ENCODE measurements at regions not wholly inside any gene's neighbourhood (a gene's known extent, or its start where the extent isn't known, plus 50 kb on each side); places are given as distances from the start of the nearest gene placed in this dataset.

DNA sequence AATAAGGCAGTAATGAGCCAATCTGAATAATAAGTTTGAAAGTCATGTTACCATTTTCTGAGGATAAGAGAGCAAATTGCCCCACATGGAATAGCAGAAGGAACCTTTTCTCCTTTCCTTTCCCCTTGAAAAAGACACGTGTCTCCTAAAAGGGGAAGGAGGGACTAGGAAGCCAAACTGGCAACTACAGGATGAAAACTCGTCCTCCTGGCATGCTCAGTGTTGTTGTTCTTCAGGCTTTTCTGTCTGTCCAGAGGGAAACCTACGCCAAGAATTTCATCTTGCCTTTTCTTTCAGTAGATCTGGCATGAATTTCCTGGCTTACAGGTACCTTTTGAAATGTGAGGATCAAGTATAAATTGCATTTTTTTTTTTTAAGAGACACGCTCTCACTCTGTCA, 355.9 kb upstream of the TLE4 start:
- Histone ChIP-seq H3K27ac (ENCODE audit: low read length) (no peak overlapping the region), H3K4me1 (ENCODE audit: control insufficient read depth, insufficient read depth, low read length) (no peaks in the 10 kb centered on the region), H3K9me3 (ENCODE audit: control insufficient read depth in 2 of 2, low read length in 2 of 2) (no peaks in the 10 kb centered on the region), H3K4me3 (ENCODE audit: low read length in 2 of 2) (no peak overlapping the region), H3K9ac (ENCODE audit: low read length in 2 of 2) (no peak overlapping the region), H3K36me3 (ENCODE audit: control insufficient read depth in 2 of 2, insufficient read depth in 2 of 2, low read length in 2 of 2) (no peaks in the 10 kb centered on the region), H3K27me3 (ENCODE audit: control insufficient read depth in 1 of 2, insufficient read depth in 2 of 2, low read length in 2 of 2) (peaks cover 0 to 3% of the 10 kb centered on the region in 2 donors)

DNA sequence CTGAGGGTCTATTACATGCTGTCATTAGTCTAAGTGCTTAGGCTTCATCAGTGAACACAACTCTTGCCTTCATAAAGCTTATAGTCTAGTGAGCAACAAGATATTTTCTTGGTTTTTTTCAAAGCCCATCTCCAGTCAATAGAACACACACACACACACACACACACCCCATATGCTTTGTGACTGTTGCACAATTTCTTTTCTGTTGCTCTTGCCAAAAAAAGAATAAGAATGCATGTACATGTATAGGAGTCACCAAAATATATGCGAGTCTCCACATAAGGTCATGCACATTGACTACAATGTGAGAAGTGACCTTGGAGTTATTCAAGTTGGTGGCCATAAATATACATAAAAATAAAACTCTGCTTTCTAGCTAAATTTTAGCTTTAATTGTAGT, 351.5 kb upstream of the TLE4 start:
- no peak overlapping the region for H3K27ac ChIP-seq (ENCODE audit: low read length)
- H3K36me3 ChIP-seq (ENCODE audit: control insufficient read depth in 2 of 2, insufficient read depth in 2 of 2, low read length in 2 of 2): no peaks in the 10 kb centered on the region
- H3K9ac ChIP-seq (ENCODE audit: low read length in 2 of 2): no peak overlapping the region
- no peaks in the 10 kb centered on the region for H3K9me3 ChIP-seq (ENCODE audit: control insufficient read depth in 2 of 2, low read length in 2 of 2)
- H3K4me1 ChIP-seq (ENCODE audit: control insufficient read depth, insufficient read depth, low read length): no peaks in the 10 kb centered on the region
- H3K27me3 ChIP-seq (ENCODE audit: control insufficient read depth in 1 of 2, insufficient read depth in 2 of 2, low read length in 2 of 2): no peaks in the 10 kb centered on the region
- no peak overlapping the region for H3K4me3 ChIP-seq (ENCODE audit: low read length in 2 of 2)

DNA sequence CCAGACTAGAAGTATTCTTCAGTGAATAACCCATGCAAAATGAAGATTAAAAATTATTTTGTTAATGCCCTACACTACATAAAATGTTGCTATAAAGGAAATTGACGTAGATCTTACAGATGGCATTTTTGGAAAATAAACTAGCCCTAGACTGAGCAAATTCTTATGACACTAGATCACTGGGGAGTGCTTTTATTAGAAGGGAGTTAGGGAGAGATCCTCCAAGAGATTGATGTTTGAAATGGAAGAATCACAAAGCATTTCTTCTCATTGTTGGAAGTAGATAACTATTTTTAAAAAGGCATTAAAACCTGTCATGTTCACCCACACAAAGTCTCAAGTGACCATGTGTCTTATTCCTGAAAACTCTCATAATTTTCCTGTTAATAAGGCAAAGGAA, 351.1 kb upstream of the TLE4 start:
- peaks cover 0 to 2% of the 10 kb centered on the region in 2 donors for H3K9me3 ChIP-seq (ENCODE audit: control insufficient read depth in 2 of 2, low read length in 2 of 2)
- H3K4me3 ChIP-seq (ENCODE audit: low read length in 2 of 2): no peak overlapping the region
- no peaks in the 10 kb centered on the region for H3K36me3 ChIP-seq (ENCODE audit: control insufficient read depth in 2 of 2, insufficient read depth in 2 of 2, low read length in 2 of 2)
- H3K27me3 ChIP-seq (ENCODE audit: control insufficient read depth in 1 of 2, insufficient read depth in 2 of 2, low read length in 2 of 2): no peaks in the 10 kb centered on the region
- H3K4me1 ChIP-seq (ENCODE audit: control insufficient read depth, insufficient read depth, low read length): no peaks in the 10 kb centered on the region
- no peak overlapping the region for H3K9ac ChIP-seq (ENCODE audit: low read length in 2 of 2)
- H3K27ac ChIP-seq (ENCODE audit: low read length): no peak overlapping the region

DNA sequence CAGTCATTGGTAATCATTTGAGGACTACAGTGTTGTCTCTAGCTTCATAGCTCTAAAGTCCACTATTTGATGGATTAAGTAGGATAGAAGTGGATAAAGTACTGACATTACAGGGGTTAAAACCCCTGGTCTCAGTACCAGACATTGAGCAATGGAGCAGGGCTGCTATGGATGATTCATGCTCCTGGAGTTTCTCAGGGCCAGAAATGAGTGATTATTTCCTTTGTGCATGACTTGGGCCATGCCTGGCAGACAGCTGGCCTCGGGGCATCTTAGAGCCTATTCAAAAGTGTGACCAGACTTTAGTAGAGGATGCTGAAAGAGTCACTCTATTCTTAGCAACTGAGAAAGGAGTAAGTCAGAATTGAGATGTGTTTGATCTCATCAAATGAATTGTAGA, 350.7 kb upstream of the TLE4 start:
- H3K4me3 ChIP-seq (ENCODE audit: low read length in 2 of 2): no peak overlapping the region
- H3K4me1 ChIP-seq (ENCODE audit: control insufficient read depth, insufficient read depth, low read length): no peaks in the 10 kb centered on the region
- H3K36me3 ChIP-seq (ENCODE audit: control insufficient read depth in 2 of 2, insufficient read depth in 2 of 2, low read length in 2 of 2): no peaks in the 10 kb centered on the region
- H3K27me3 ChIP-seq (ENCODE audit: control insufficient read depth in 1 of 2, insufficient read depth in 2 of 2, low read length in 2 of 2): no peaks in the 10 kb centered on the region
- no peak overlapping the region for H3K9ac ChIP-seq (ENCODE audit: low read length in 2 of 2)
- H3K27ac ChIP-seq (ENCODE audit: low read length): no peak overlapping the region
- peaks cover 0 to 2% of the 10 kb centered on the region in 2 donors for H3K9me3 ChIP-seq (ENCODE audit: control insufficient read depth in 2 of 2, low read length in 2 of 2)

DNA sequence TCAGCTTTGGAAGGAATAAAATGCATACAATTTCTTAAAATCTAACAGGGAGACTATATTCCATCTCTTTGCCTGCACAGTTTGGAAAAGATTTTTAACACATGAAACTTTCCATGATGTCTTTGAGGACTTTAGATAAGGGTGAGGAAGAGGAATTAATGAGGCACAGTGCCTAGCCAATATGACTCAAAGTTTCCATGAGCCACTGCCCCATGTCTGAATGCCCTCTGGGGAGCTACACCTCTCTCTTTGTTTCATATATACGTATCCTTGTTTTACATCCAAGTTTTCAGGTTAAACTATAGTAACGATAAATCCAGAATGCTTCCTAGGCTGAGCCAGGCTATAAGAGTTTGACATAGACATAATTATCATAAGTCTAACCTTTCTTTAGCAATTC, 349.3 kb upstream of the TLE4 start:
- Histone ChIP-seq H3K27ac (ENCODE audit: low read length) (no peak overlapping the region), H3K9ac (ENCODE audit: low read length in 2 of 2) (no peak overlapping the region), H3K9me3 (ENCODE audit: control insufficient read depth in 2 of 2, low read length in 2 of 2) (peaks cover 0 to 2% of the 10 kb centered on the region in 2 donors), H3K4me1 (ENCODE audit: control insufficient read depth, insufficient read depth, low read length) (no peaks in the 10 kb centered on the region), H3K36me3 (ENCODE audit: control insufficient read depth in 2 of 2, insufficient read depth in 2 of 2, low read length in 2 of 2) (no peaks in the 10 kb centered on the region), H3K4me3 (ENCODE audit: low read length in 2 of 2) (no peak overlapping the region), H3K27me3 (ENCODE audit: control insufficient read depth in 1 of 2, insufficient read depth in 2 of 2, low read length in 2 of 2) (no peaks in the 10 kb centered on the region)

DNA sequence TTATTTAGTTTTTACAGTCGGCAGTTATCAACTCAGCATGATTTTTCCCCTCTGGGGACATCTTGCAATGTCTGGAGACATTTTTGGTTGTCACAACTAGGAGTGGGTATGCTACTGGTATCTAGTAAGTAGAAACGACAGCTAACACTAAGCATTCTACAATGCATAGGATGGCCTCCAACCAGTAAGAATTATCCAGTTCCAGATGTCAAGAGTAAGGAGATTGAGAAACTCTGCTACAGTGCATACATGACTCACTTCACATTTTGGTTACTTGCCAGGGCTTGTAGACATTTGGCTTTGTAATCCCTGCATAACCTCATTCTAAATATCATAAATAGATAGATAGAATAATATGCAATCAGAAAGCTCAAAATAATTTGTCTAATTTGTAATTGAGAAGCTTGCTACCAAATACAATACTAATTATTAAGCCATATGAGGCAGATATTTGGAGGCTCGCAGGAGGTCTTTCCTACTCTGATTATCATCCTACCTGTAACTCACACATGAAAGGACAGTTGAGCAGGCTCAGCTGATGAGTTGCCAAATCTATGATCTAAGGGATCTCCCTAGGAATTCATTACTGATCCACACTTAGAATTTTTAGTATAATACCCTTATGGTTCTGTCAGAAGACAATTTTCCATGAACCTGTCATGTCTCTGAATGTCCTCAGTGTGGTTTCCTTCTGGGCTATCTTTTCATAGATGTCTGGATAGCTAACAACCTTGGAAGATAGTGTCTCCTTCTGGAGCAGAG, 346.9 kb upstream of the TLE4 start:
- Histone ChIP-seq H3K27ac (ENCODE audit: low read length) (no peak overlapping the region), H3K4me1 (ENCODE audit: control insufficient read depth, insufficient read depth, low read length) (no peaks in the 10 kb centered on the region), H3K27me3 (ENCODE audit: control insufficient read depth in 1 of 2, insufficient read depth in 2 of 2, low read length in 2 of 2) (no peaks in the 10 kb centered on the region), H3K9me3 (ENCODE audit: control insufficient read depth in 2 of 2, low read length in 2 of 2) (peaks cover 0 to 2% of the 10 kb centered on the region in 2 donors), H3K4me3 (ENCODE audit: low read length in 2 of 2) (no peak overlapping the region), H3K36me3 (ENCODE audit: control insufficient read depth in 2 of 2, insufficient read depth in 2 of 2, low read length in 2 of 2) (no peaks in the 10 kb centered on the region), H3K9ac (ENCODE audit: low read length in 2 of 2) (no peak overlapping the region)

DNA sequence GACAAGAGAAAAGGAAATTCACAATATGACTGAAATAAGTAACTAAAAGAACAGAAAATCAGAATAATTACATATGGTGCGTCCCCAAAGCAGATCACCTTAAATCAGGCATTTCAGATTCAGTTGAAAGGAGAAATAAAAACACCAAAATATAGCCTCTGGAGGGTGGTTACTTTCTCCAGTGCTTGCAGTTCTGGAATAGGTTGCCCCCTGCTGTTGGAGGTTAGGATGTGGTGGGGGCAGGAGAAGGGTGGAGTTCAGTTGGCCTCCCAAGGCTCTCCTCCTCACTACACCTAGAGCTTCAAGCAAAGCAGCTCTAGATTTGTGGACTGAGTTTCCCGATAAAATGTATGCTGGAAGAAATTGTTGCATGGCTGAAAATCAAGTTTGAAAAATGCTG, 338.2 kb upstream of the TLE4 start:
- Histone ChIP-seq H3K4me3 (ENCODE audit: low read length in 2 of 2) (no peak overlapping the region), H3K27ac (ENCODE audit: low read length) (no peak overlapping the region), H3K27me3 (ENCODE audit: control insufficient read depth in 1 of 2, insufficient read depth in 2 of 2, low read length in 2 of 2) (no peaks in the 10 kb centered on the region), H3K9me3 (ENCODE audit: control insufficient read depth in 2 of 2, low read length in 2 of 2) (no peaks in the 10 kb centered on the region), H3K4me1 (ENCODE audit: control insufficient read depth, insufficient read depth, low read length) (no peaks in the 10 kb centered on the region), H3K36me3 (ENCODE audit: control insufficient read depth in 2 of 2, insufficient read depth in 2 of 2, low read length in 2 of 2) (no peaks in the 10 kb centered on the region), H3K9ac (ENCODE audit: low read length in 2 of 2) (no peak overlapping the region)

DNA sequence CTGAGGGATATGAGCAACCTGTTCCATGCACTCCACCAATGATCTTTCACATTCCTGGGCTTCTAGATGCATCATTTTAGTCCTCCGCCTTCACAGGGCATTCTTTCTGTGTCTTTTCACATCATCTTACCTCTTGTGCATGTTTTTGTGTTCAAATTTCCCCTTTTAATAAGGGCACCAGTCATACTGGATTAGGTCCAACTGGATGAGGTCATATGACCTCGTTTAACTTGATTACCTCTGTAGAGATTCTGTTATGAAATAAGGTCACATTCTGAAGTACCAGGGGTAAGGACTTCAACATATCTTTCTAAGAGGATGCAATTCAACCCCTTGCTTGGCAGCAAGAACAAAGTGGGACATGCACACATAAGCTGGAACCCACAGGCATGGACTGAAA, 335.3 kb upstream of the TLE4 start:
- no peak overlapping the region for H3K9ac ChIP-seq (ENCODE audit: low read length in 2 of 2)
- H3K27ac ChIP-seq (ENCODE audit: low read length): no peak overlapping the region
- H3K27me3 ChIP-seq (ENCODE audit: control insufficient read depth in 1 of 2, insufficient read depth in 2 of 2, low read length in 2 of 2): no peaks in the 10 kb centered on the region
- H3K9me3 ChIP-seq (ENCODE audit: control insufficient read depth in 2 of 2, low read length in 2 of 2): no peaks in the 10 kb centered on the region
- no peak overlapping the region for H3K4me3 ChIP-seq (ENCODE audit: low read length in 2 of 2)
- no peaks in the 10 kb centered on the region for H3K36me3 ChIP-seq (ENCODE audit: control insufficient read depth in 2 of 2, insufficient read depth in 2 of 2, low read length in 2 of 2)
- no peaks in the 10 kb centered on the region for H3K4me1 ChIP-seq (ENCODE audit: control insufficient read depth, insufficient read depth, low read length)

DNA sequence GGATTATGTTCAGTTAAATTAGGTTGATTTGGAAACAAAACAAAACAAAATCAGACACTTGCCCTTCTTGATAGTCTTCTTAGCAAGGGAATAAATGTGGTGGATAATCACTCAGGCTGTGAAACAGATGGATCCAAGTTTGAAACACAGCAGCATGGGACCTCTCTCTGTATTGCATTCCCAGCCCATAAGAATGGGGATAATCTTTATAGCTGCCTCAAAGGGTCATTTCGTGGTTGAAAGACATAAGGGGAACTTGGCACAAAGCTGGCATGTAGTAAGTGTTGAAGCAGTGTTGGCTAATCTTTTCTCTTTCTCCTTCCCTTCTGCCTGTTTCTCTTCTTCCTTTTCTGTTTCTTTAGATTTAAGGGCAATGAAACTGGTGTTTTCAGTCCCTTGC, 333.9 kb upstream of the TLE4 start:
- H3K27ac ChIP-seq (ENCODE audit: low read length): no peak overlapping the region
- no peaks in the 10 kb centered on the region for H3K4me1 ChIP-seq (ENCODE audit: control insufficient read depth, insufficient read depth, low read length)
- H3K27me3 ChIP-seq (ENCODE audit: control insufficient read depth in 1 of 2, insufficient read depth in 2 of 2, low read length in 2 of 2): no peaks in the 10 kb centered on the region
- H3K4me3 ChIP-seq (ENCODE audit: low read length in 2 of 2): no peak overlapping the region
- no peaks in the 10 kb centered on the region for H3K9me3 ChIP-seq (ENCODE audit: control insufficient read depth in 2 of 2, low read length in 2 of 2)
- H3K36me3 ChIP-seq (ENCODE audit: control insufficient read depth in 2 of 2, insufficient read depth in 2 of 2, low read length in 2 of 2): no peaks in the 10 kb centered on the region
- H3K9ac ChIP-seq (ENCODE audit: low read length in 2 of 2): no peak overlapping the region

DNA sequence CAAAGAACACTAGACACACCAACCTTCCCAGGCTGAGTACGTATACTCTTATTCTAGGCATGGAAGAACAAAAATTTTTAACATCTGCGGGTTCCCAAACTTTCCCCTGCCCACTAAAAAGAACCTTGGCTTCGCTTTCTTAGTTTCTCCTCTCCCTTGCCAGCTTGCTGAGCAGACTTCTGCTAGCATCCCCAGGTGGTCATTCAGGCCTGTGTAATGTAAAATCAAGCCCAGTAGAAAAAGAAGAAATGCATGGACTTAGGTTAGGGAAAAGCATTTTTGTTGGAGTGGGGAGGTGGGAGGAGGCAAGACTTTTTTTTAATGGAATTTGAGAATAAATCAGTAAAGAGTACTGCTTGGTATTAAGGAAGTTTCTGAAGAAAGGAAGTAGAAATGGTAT, 331.0 kb upstream of the TLE4 start:
- no peaks in the 10 kb centered on the region for H3K27me3 ChIP-seq (ENCODE audit: control insufficient read depth in 1 of 2, insufficient read depth in 2 of 2, low read length in 2 of 2)
- H3K9ac ChIP-seq (ENCODE audit: low read length in 2 of 2): no peak overlapping the region
- no peak overlapping the region for H3K4me3 ChIP-seq (ENCODE audit: low read length in 2 of 2)
- H3K36me3 ChIP-seq (ENCODE audit: control insufficient read depth in 2 of 2, insufficient read depth in 2 of 2, low read length in 2 of 2): no peaks in the 10 kb centered on the region
- no peaks in the 10 kb centered on the region for H3K9me3 ChIP-seq (ENCODE audit: control insufficient read depth in 2 of 2, low read length in 2 of 2)
- no peaks in the 10 kb centered on the region for H3K4me1 ChIP-seq (ENCODE audit: control insufficient read depth, insufficient read depth, low read length)
- no peak overlapping the region for H3K27ac ChIP-seq (ENCODE audit: low read length)

DNA sequence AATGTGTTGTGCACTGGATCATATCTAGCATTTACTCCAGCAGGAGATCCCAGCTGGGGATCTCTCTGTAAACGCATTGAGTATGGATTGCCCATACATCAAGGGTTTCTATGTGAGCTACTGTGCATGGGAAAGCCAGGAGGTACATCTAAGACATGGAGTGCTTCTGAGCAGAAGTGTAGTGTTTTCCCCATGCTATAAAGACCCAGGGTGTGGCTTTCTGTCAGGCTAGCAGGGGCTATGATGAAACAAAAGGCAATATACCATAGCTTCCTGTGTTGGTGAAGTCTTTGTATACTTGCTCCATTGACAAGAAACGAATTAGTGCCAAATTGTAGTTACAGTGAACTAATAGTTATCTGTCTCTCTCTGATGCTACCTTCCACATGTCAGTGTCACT, 329.3 kb upstream of the TLE4 start:
- Histone ChIP-seq H3K36me3 (ENCODE audit: control insufficient read depth in 2 of 2, insufficient read depth in 2 of 2, low read length in 2 of 2) (no peaks in the 10 kb centered on the region), H3K27ac (ENCODE audit: low read length) (no peak overlapping the region), H3K4me3 (ENCODE audit: low read length in 2 of 2) (no peak overlapping the region), H3K9ac (ENCODE audit: low read length in 2 of 2) (no peak overlapping the region), H3K4me1 (ENCODE audit: control insufficient read depth, insufficient read depth, low read length) (no peaks in the 10 kb centered on the region), H3K9me3 (ENCODE audit: control insufficient read depth in 2 of 2, low read length in 2 of 2) (no peaks in the 10 kb centered on the region), H3K27me3 (ENCODE audit: control insufficient read depth in 1 of 2, insufficient read depth in 2 of 2, low read length in 2 of 2) (no peaks in the 10 kb centered on the region)
